GM06990 (cell line): ENCODE measurements at regions not wholly inside any gene's neighbourhood (a gene's known extent, or its start where the extent isn't known, plus 50 kb on each side); places are given as distances from the start of the nearest gene placed in this dataset.
"Not testable (repeated sequence)": the region's sequence is repeated elsewhere in the genome, so short reads cannot be mapped to it uniquely, and the experiment has no call there.

ENCODE experiments used
- DNase-seq: peaks from one replicate; pipeline ENCODE4 v3.0.0-alpha.2; 2011; ENCODE audit not compliant: insufficient read length; ENCODE audit errors: extremely low read depth
- H3K27me3 ChIP-seq: replicated peaks from 2 replicates; pipeline ENCODE4 v1.6.0; 2011; ENCODE audit warnings: low read length; ENCODE audit not compliant: control insufficient read depth, insufficient read depth
- H3K36me3 ChIP-seq: 2 replicates; pipeline ENCODE4 v1.5.1; 2011; ENCODE audit warnings: low read length; ENCODE audit not compliant: control insufficient read depth, insufficient read depth
- H3K4me3 ChIP-seq: replicated peaks from 2 replicates; pipeline ENCODE4 v1.5.1; 2011; ENCODE audit warnings: low read depth, mild to moderate bottlenecking, control low read depth, low read length
- TF ChIP-seq, protein P1 (sequence below): IDR thresholded peaks from 2 replicates; pipeline ENCODE4 v1.5.1; 2011; ENCODE audit warnings: low read length, control low read depth, mild to moderate bottlenecking, inconsistent platforms; ENCODE audit not compliant: insufficient read depth, poor library complexity, severe bottlenecking

DNA sequence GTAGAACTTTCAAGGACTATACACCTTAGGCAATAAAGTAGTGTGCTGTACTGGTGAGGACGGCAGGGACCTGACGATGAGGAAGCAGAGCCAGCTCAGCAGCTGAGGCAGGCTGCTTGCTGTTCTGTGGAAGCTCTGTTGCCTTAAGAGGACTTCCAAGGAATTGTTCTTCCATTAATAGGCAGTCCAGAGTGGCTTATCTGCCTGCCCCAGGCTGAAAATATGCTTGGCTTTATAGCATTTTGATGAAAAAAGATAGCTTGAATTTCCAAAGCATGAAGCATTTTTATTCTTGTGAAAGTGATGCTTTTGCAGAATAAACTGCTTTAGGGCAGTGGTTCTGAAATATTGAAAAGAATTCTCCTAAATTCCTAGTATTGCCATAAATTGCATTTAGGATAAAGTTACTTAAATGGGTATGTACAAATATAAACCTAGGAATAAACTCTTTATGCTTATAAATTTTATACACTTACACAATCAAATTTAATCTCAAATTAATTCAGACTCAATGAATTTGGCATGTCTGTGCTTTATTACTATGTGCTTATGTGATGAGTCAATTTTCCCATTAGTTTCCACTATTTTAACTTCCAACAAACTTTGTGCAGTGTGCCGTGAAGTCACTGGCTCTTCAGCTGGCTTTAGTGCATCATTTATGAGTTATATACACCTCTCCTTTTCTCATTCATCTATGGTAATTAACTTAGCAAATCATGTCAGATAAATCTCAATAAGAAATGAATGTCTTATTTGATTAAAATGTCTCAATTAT, 231.0 kb upstream of the RASGRP1 start:
- DNase-seq, result no peak
- H3K27me3 ChIP-seq, result no peaks in the 10 kb centered on the region
- H3K36me3 ChIP-seq, result no peaks in the 10 kb centered on the region
- TF ChIP-seq, protein P1, sequence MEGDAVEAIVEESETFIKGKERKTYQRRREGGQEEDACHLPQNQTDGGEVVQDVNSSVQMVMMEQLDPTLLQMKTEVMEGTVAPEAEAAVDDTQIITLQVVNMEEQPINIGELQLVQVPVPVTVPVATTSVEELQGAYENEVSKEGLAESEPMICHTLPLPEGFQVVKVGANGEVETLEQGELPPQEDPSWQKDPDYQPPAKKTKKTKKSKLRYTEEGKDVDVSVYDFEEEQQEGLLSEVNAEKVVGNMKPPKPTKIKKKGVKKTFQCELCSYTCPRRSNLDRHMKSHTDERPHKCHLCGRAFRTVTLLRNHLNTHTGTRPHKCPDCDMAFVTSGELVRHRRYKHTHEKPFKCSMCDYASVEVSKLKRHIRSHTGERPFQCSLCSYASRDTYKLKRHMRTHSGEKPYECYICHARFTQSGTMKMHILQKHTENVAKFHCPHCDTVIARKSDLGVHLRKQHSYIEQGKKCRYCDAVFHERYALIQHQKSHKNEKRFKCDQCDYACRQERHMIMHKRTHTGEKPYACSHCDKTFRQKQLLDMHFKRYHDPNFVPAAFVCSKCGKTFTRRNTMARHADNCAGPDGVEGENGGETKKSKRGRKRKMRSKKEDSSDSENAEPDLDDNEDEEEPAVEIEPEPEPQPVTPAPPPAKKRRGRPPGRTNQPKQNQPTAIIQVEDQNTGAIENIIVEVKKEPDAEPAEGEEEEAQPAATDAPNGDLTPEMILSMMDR, result no peak
- H3K4me3 ChIP-seq, result no peak overlapping the region

DNA sequence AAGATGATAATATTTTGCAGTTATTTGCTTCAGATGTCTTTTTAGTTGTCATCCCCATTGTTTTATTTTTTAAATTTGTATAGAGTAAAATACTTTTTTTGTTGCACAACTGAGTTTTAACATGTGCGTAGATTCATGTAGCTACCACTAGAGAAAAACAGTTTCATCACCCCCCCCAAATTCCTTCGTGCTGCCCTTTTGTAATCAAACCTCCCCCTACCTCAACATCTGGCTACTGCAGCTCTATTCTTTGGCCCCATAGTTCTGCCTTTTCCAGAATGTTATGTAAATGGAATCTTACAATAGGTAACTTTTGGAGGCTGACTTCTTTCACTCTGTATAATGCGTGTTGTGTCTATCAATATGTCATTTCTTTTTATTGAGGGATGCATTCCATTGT, 232.0 kb upstream of the RASGRP1 start:
- TF ChIP-seq, protein P1, result no peak
- Histone ChIP-seq H3K36me3 (no peaks in the 10 kb centered on the region), H3K4me3 (no peak overlapping the region), H3K27me3 (no peaks in the 10 kb centered on the region)
- DNase-seq, result no peak

DNA sequence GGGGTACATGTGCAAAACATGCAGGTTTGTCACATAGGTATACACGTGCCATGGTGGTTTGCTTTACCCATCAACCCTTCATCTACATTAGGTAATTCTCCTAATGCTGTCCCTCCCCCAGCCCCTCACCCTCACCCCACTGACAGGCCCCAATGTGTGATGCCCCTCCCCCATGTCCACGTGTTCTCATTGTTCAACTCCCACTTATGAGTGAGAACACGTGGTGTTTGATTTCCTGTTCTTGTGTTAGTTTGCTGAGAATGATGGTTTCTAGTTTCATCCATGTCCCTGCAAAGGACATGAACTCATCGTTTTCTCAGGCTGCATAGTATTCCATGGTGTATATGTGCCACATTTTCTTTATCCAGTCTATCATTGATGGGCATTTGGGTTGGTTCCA, 232.9 kb upstream of the RASGRP1 start:
- H3K27me3 ChIP-seq, H3K36me3 ChIP-seq, DNase-seq, H3K4me3 ChIP-seq: not testable (repeated sequence)

DNA sequence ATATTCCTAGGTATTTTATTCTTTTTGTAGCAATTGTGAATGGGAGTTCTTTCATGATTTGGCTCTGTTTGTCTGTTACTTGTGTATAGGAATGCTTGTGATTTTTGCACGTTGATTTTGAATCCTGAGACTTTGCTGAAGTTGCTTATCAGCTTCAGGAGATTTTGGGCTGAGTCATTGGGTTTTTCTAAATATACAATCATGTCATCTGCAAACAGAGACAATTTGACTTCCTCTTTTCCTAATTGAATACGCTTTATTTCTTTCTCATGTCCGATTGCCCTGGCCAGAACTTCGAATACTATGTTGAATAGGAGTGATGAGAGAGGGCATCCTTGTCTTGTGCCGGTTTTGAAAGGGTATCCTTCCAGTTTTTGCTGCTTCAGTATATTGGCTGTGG, 234.6 kb upstream of the RASGRP1 start:
- not testable (repeated sequence) for H3K36me3 ChIP-seq, H3K27me3 ChIP-seq, H3K4me3 ChIP-seq, DNase-seq

DNA sequence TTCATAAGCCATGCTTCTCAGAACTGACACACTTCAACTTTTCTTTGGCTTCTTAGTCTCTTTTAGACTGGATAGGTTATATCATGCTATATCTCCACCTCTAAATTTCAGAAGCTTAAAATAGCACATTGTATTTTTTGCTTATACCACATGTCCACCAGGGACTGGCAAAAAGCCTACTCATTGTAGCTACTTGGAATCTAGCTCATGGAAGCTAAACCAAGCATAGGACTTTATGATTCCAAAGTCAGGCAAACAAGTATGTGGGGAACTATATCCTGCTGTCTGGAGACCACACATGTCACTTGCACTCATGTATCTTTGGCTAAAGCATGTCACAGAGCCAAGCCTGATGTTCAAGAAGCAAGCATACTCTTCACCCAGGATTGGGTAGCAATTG, 245.0 kb upstream of the RASGRP1 start:
- Histone ChIP-seq H3K36me3 (no peaks in the 10 kb centered on the region), H3K4me3 (no peak overlapping the region), H3K27me3 (no peaks in the 10 kb centered on the region; the same call in 1 of the 2 replicates)
- TF ChIP-seq, protein P1, result no peak
- DNase-seq, result no peak

DNA sequence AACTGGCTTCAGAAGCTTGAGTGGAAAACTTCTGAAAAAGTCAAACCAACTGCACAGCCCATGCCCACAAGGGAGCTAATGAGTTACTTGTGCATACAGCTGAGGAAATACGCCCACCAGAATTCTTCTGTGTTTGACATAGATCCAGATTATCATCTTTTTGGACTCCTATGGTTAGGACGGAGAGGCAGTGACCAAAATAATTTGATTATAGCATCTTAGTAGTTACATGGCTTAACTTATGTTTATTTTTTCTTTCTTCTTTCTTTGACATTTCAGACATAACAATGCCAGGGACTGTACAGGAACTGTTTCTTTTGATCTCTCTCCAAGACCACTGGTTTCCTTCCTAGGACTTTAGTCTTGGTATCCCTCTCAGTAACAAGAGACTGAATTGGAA, 246.1 kb upstream of the RASGRP1 start:
- no peak for DNase-seq
- no peaks in the 10 kb centered on the region; the same call in 1 of the 2 replicates for H3K27me3 ChIP-seq
- H3K36me3 ChIP-seq, result no peaks in the 10 kb centered on the region
- TF ChIP-seq, protein P1, result no peak
- no peak overlapping the region for H3K4me3 ChIP-seq

DNA sequence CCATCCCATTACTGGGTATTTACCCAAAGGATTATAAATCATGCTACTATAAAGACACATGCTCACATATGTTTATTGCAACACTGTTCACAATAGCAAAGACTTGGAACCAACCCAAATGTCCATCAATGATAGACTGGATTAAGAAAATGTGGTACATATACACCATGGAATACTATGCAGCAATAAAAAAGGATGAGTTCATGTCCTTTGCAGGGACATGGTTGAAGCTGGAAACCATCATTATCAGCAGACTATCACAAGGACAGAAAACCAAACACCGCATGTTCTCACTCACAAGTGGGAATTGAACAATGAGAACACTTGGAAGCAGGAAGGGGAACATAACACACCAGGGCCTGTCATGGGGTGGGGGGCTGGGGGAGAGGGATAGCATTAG, 249.6 kb upstream of the RASGRP1 start:
- not testable (repeated sequence) for H3K4me3 ChIP-seq, H3K36me3 ChIP-seq, H3K27me3 ChIP-seq, DNase-seq
